Hepatocyte (in vitro differentiated cells): ENCODE measurements at regions not wholly inside any gene's neighbourhood (a gene's known extent, or its start where the extent isn't known, plus 50 kb on each side); places are given as distances from the start of the nearest gene placed in this dataset.

Experiments
- CTCF ChIP-seq: fragments of 200-600 bp; sonication (generic); IDR thresholded peaks from 2 replicates; pipeline ENCODE4 v1.5.1; 2016; ENCODE audit warnings: antibody characterized with exemption, mild to moderate bottlenecking; ENCODE audit not compliant: poor library complexity
- EZH2 ChIP-seq: fragments of 200-600 bp; sonication (generic); IDR thresholded peaks from 2 replicates; pipeline ENCODE4 v1.6.1; 2016; ENCODE audit warnings: antibody characterized with exemption, mild to moderate bottlenecking, borderline replicate concordance
- EZH2phosphoT487 ChIP-seq: fragments of 200-600 bp; sonication (generic); IDR thresholded peaks from one replicate; pipeline ENCODE4 v1.6.1; 2018; ENCODE audit warnings: antibody characterized with exemption, mild to moderate bottlenecking, low read depth, moderate library complexity; ENCODE audit not compliant: unreplicated experiment, severe bottlenecking

DNA sequence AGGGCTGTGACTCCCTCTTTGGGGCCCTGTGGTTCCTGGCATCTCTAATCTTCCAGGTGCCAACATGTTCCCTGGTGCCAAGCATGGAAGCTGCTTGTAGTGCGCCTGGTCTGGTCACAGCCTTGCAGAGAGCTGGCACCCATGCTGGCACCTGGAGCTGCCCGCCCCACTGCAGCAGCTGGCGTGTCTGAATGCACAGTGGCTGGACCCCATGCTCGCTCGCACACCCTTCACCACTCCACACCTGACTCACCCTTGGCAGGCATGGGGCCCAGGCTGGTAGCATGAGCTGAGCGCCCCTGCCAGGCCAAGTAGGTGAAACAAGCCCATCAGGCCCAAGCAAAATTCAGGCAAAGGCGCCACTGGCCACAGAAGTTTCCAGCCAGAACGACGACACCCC is 119.1 kb downstream of the DNAAF6 start:
- TF ChIP-seq CTCF (no peak), EZH2phosphoT487 (no peak), EZH2 (no peak)
